OCI-LY3 (cell line): ENCODE measurements at regions not wholly inside any gene's neighbourhood (a gene's known extent, or its start where the extent isn't known, plus 50 kb on each side); places are given as distances from the start of the nearest gene placed in this dataset.

Experiments used
- H2AFZ ChIP-seq: fragments of 200-600, 300-600 bp; shearing (Covaris generic); 2 replicates; pipeline ENCODE4 v1.6.0; 2014; ENCODE audit warnings: antibody characterized with exemption, low read depth, low read length
- H3K27ac ChIP-seq: fragments of 200-600, 300-600 bp; sonication (generic); 2 replicates; pipeline ENCODE4 v1.5.1; 2014; ENCODE audit warnings: mild to moderate bottlenecking, low read length, moderate library complexity, mixed read lengths
- H3K27me3 ChIP-seq: fragments of 200-600, 300-600 bp; sonication (generic); 2 replicates; pipeline ENCODE4 v1.6.1; 2014; ENCODE audit warnings: low read depth, low read length, mixed read lengths
- H3K36me3 ChIP-seq: fragments of 200-600, 300-600 bp; sonication (generic); replicated peaks from 2 replicates; pipeline ENCODE3; 2014; ENCODE audit warnings: low read depth, low read length, mixed read lengths
- H3K4me1 ChIP-seq: fragments of 300-600, 200-600 bp; sonication (generic); 2 replicates; pipeline ENCODE4 v1.6.1; 2014; ENCODE audit warnings: low read length, mixed read lengths
- H3K4me2 ChIP-seq: fragments of 200-600, 300-600 bp; sonication (generic); 2 replicates; pipeline ENCODE4 v1.6.1; 2014; ENCODE audit warnings: low read length, mixed read lengths
- H3K4me3 ChIP-seq: fragments of 300-600, 200-600 bp; sonication (generic); 2 replicates; pipeline ENCODE4 v1.5.1; 2014; ENCODE audit warnings: antibody characterized with exemption, mild to moderate bottlenecking, low read length, moderate library complexity
- H3K79me2 ChIP-seq: fragments of 300-600, 200-600 bp; shearing (Covaris generic); 2 replicates; pipeline ENCODE4 v1.6.1; 2014; ENCODE audit warnings: mild to moderate bottlenecking, low read length, mixed read lengths
- H3K9ac ChIP-seq: fragments of 300-600, 200-600 bp; shearing (Covaris generic); 2 replicates; pipeline ENCODE4 v1.6.0; 2014; ENCODE audit warnings: mild to moderate bottlenecking, low read length, moderate library complexity
- H3K9me3 ChIP-seq: fragments of 200-600, 300-600 bp; shearing (Covaris generic); 2 replicates; pipeline ENCODE4 v1.6.1; 2014; ENCODE audit warnings: low read length, mixed read lengths; ENCODE audit not compliant: insufficient read depth
- H4K20me1 ChIP-seq: fragments of 200-600, 300-600 bp; sonication (generic); 2 replicates; pipeline ENCODE4 v1.6.1; 2016; ENCODE audit warnings: low read length, mixed read lengths; ENCODE audit not compliant: insufficient read depth
- CTCF ChIP-seq: fragments of 200-600, 300-600 bp; sonication (generic); IDR thresholded peaks from 2 replicates; pipeline ENCODE4 v1.5.1; 2014; ENCODE audit warnings: antibody characterized with exemption, low read length, low read depth
- EZH2phosphoT487 ChIP-seq: fragments of 200-600 bp; shearing (Covaris generic); IDR thresholded peaks from 2 replicates; pipeline ENCODE4 v1.6.1; 2018; ENCODE audit warnings: antibody characterized with exemption, mixed run types, low read depth

- Histone ChIP-seq H3K27me3 (no peaks in the 10 kb centered on the region), H3K4me3 (no peak overlapping the region), H3K27ac (no peak overlapping the region), H2AFZ (no peak overlapping the region), H3K9ac (no peak overlapping the region), H3K36me3 (no peaks in the 10 kb centered on the region), H4K20me1 (no peaks in the 10 kb centered on the region), H3K4me2 (no peak overlapping the region), H3K79me2 (no peaks in the 10 kb centered on the region), H3K9me3 (no peaks in the 10 kb centered on the region), H3K4me1 (no peaks in the 10 kb centered on the region)
- no peak for TF ChIP-seq EZH2phosphoT487
- TF ChIP-seq CTCF: no peak
Measured at GRCh38 chr10:93211991-93212390, 138.3 kb downstream of the CYP26A1 start.

GRCh38 chr10:93215312-93215711 is 141.6 kb downstream of the CYP26A1 start:
- H3K4me1 ChIP-seq: no peaks in the 10 kb centered on the region
- no peaks in the 10 kb centered on the region for H4K20me1 ChIP-seq
- H3K36me3 ChIP-seq: no peaks in the 10 kb centered on the region
- no peaks in the 10 kb centered on the region for H3K9me3 ChIP-seq
- no peaks in the 10 kb centered on the region for H3K79me2 ChIP-seq
- no peak overlapping the region for H3K9ac ChIP-seq
- no peak overlapping the region for H3K4me2 ChIP-seq
- no peak overlapping the region for H3K4me3 ChIP-seq
- H2AFZ ChIP-seq: no peak overlapping the region
- TF ChIP-seq EZH2phosphoT487 (no peak), CTCF (no peak)
- H3K27ac ChIP-seq: no peak overlapping the region
- no peaks in the 10 kb centered on the region for H3K27me3 ChIP-seq

GRCh38 chr10:93216341-93216985 is 142.8 kb downstream of the CYP26A1 start:
- H3K27me3 ChIP-seq: no peaks in the 10 kb centered on the region
- no peaks in the 10 kb centered on the region for H3K36me3 ChIP-seq
- H3K9ac ChIP-seq: no peak overlapping the region
- H3K27ac ChIP-seq: no peak overlapping the region
- no peaks in the 10 kb centered on the region for H4K20me1 ChIP-seq
- H3K4me1 ChIP-seq: no peaks in the 10 kb centered on the region
- H3K4me3 ChIP-seq: no peak overlapping the region
- no peaks in the 10 kb centered on the region for H3K9me3 ChIP-seq
- H2AFZ ChIP-seq: no peak overlapping the region
- no peak overlapping the region for H3K4me2 ChIP-seq
- TF ChIP-seq CTCF (no peak), EZH2phosphoT487 (no peak)
- no peaks in the 10 kb centered on the region for H3K79me2 ChIP-seq

GRCh38 chr10:93218386-93218785 is 144.7 kb downstream of the CYP26A1 start:
- no peak for TF ChIP-seq CTCF
- no peak overlapping the region for H3K4me3 ChIP-seq
- H2AFZ ChIP-seq: no peak overlapping the region

More at GRCh38 chr10:93218386-93218785, 144.7 kb downstream of the CYP26A1 start:
- Histone ChIP-seq H3K4me2 (no peak overlapping the region), H3K9ac (no peak overlapping the region), H3K4me1 (no peaks in the 10 kb centered on the region), H3K79me2 (no peaks in the 10 kb centered on the region), H3K27me3 (no peaks in the 10 kb centered on the region), H4K20me1 (no peaks in the 10 kb centered on the region), H3K27ac (no peak overlapping the region), H3K36me3 (no peaks in the 10 kb centered on the region), H3K9me3 (no peaks in the 10 kb centered on the region)
